DND-41 (cell line): ENCODE measurements at regions not wholly inside any gene's neighbourhood (a gene's known extent, or its start where the extent isn't known, plus 50 kb on each side); places are given as distances from the start of the nearest gene placed in this dataset.

Experiments
- ATAC-seq: fragments of 200-7000 bp; cut with Tn5 transposase; 3 replicates; pipeline ENCODE4 v1.9.1; 2021; ENCODE audit warnings: low read depth; ENCODE audit not compliant: insufficient read depth
- DNase-seq: peaks from one replicate; pipeline ENCODE4 v3.0.0-alpha.2; 2020
- H2AFZ ChIP-seq: 2 replicates; pipeline ENCODE4 v1.6.0; 2012; ENCODE audit warnings: low read depth, low read length
- H3K27ac ChIP-seq: 2 replicates; pipeline ENCODE4 v1.5.1; 2012; ENCODE audit warnings: low read length, inconsistent platforms
- H3K27me3 ChIP-seq: fragments of 200-600 bp; sonication (generic); 2 replicates; pipeline ENCODE4 v1.6.0; 2012; ENCODE audit warnings: low read length, mild to moderate bottlenecking, inconsistent platforms; ENCODE audit not compliant: insufficient read depth, poor library complexity
- H3K36me3 ChIP-seq: 2 replicates; pipeline ENCODE4 v1.5.1; 2012; ENCODE audit warnings: low read length, inconsistent platforms; ENCODE audit not compliant: insufficient read depth
- H3K4me1 ChIP-seq: 2 replicates; pipeline ENCODE4 v1.5.1; 2012; ENCODE audit warnings: mild to moderate bottlenecking, low read length; ENCODE audit not compliant: insufficient read depth
- H3K4me2 ChIP-seq: 2 replicates; pipeline ENCODE4 v1.6.0; 2012; ENCODE audit warnings: mild to moderate bottlenecking, moderate library complexity, low read length, inconsistent platforms; ENCODE audit not compliant: insufficient read depth
- H3K4me3 ChIP-seq, 2 experiments: fragments of 200-600 bp in 1 of 2; shearing (Covaris generic) in 1 of 2; 2 replicates each; pipeline ENCODE4 v1.5.1; 2012 to 2016; ENCODE audit warnings: inconsistent platforms in 2 of 2, low read length in 2 of 2, mild to moderate bottlenecking in 2 of 2, low read depth in 1 of 2, moderate library complexity in 1 of 2
- H3K79me2 ChIP-seq: 2 replicates; pipeline ENCODE4 v1.6.0; 2012; ENCODE audit warnings: low read length, inconsistent platforms; ENCODE audit not compliant: insufficient read depth
- H3K9ac ChIP-seq: 2 replicates; pipeline ENCODE4 v1.6.0; 2012; ENCODE audit warnings: low read depth, mild to moderate bottlenecking, inconsistent platforms, low read length, moderate library complexity
- H3K9me3 ChIP-seq: 2 replicates; pipeline ENCODE4 v1.5.1; 2012; ENCODE audit warnings: low read length, moderate library complexity, mild to moderate bottlenecking, inconsistent platforms; ENCODE audit not compliant: insufficient read depth, severe bottlenecking
- H4K20me1 ChIP-seq: 2 replicates; pipeline ENCODE4 v1.6.0; 2012; ENCODE audit warnings: low read length; ENCODE audit not compliant: insufficient read depth
- EZH2 ChIP-seq: IDR thresholded peaks from 3 replicates; pipeline ENCODE4 v1.6.1; 2012; ENCODE audit warnings: borderline replicate concordance, low read depth, mild to moderate bottlenecking, moderate library complexity, low read length, inconsistent platforms; ENCODE audit not compliant: severe bottlenecking
- TF ChIP-seq, protein P1 (sequence below): IDR thresholded peaks from 2 replicates; pipeline ENCODE4 v1.5.1; 2012; ENCODE audit warnings: borderline replicate concordance, low read length, moderate library complexity, mild to moderate bottlenecking; ENCODE audit not compliant: poor library complexity, severe bottlenecking; ENCODE audit errors: extremely low read depth

DNA sequence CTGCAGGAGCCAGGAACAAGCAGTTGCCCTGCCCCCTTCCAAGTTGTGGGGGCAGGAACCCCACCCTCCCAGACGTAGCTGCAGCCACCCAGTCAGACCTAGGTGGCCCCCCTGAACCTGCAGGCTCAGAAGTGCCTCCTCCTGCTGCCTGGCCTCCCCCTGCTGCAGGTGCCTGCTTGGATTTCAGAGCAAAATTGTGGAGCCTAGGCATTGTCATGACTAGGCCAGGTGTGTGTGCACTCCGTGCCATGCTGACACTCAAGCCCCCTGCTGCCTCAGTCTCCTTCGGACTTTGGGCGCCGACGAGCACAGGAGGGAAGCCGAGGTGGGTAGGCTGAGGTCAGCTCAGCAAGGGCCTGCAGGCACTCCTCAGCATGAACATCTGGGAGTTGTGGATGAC lies 733.9 kb upstream of the ZWINT start:
- H3K27me3 ChIP-seq, result no peaks in the 10 kb centered on the region
- no peak for TF ChIP-seq EZH2
- TF ChIP-seq, protein P1, sequence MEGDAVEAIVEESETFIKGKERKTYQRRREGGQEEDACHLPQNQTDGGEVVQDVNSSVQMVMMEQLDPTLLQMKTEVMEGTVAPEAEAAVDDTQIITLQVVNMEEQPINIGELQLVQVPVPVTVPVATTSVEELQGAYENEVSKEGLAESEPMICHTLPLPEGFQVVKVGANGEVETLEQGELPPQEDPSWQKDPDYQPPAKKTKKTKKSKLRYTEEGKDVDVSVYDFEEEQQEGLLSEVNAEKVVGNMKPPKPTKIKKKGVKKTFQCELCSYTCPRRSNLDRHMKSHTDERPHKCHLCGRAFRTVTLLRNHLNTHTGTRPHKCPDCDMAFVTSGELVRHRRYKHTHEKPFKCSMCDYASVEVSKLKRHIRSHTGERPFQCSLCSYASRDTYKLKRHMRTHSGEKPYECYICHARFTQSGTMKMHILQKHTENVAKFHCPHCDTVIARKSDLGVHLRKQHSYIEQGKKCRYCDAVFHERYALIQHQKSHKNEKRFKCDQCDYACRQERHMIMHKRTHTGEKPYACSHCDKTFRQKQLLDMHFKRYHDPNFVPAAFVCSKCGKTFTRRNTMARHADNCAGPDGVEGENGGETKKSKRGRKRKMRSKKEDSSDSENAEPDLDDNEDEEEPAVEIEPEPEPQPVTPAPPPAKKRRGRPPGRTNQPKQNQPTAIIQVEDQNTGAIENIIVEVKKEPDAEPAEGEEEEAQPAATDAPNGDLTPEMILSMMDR, result no peak

DNA sequence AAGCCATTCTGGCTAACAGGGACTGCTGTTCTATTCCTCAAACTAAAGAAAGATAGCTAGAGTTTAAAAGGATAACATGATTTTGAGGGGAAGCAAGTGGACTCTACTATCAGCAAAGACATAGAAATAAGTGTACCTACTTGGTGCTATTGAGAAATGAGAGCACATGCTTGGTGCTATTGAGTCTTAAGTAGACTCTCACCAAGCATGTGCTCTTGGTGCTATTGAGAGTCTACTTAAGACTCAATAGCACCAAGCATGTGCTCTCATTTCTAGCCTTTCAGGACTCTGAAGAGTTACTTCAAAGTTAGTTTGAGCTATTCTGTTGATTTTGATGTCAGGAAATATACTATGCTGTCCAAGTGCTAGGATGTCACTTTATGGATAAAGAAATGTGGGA lies 733.0 kb upstream of the ZWINT start:
- Histone ChIP-seq H2AFZ (no peak overlapping the region), H3K4me1 (no peaks in the 10 kb centered on the region), H3K36me3 (no peaks in the 10 kb centered on the region), H3K79me2 (no peaks in the 10 kb centered on the region), H3K27ac (no peak overlapping the region), H4K20me1 (no peaks in the 10 kb centered on the region; the same call in 1 of the 2 replicates), H3K9ac (no peak overlapping the region), H3K4me3 (no peak overlapping the region), H3K9me3 (peaks cover 18% of the 10 kb centered on the region), H3K4me2 (no peak overlapping the region), H3K27me3 (no peaks in the 10 kb centered on the region)
- no peak for TF ChIP-seq EZH2
- TF ChIP-seq, protein P1, result no peak
- no peak for DNase-seq
- no peak for ATAC-seq

More for the DNA sequence above, 733.9 kb upstream of the ZWINT start:
- Histone ChIP-seq H3K27ac (no peak overlapping the region), H3K9me3 (peaks cover 18% of the 10 kb centered on the region), H3K4me3 (no peak overlapping the region), H3K36me3 (no peaks in the 10 kb centered on the region), H3K79me2 (no peaks in the 10 kb centered on the region), H2AFZ (no peak overlapping the region), H4K20me1 (no peaks in the 10 kb centered on the region; the same call in 1 of the 2 replicates), H3K4me1 (no peaks in the 10 kb centered on the region), H3K9ac (no peak overlapping the region), H3K4me2 (no peak overlapping the region)
- DNase-seq (no peak), ATAC-seq (no peak)

DNA sequence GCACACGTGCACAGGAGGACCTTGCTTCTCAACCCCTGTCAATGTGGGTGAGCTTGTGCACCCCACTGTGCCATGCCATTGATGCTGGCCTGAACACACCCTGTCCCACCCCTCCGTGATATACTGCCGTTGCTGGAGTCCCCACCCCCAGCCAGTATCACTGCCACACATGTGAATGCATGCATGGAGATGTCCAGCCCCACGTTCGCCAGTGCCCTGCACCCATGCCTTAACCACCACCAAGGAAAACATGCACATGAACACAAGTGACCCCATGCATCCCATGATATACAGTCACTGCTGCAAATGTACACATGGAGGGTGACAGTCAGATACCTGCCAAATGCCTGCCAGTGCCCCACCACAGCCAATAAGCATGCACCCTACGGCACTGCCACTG lies 692.5 kb upstream of the ZWINT start:
- Histone ChIP-seq H3K4me3 (no peak overlapping the region), H3K79me2 (no peaks in the 10 kb centered on the region), H4K20me1 (no peaks in the 10 kb centered on the region), H3K4me1 (no peaks in the 10 kb centered on the region), H3K9ac (no peak overlapping the region), H2AFZ (no peak overlapping the region), H3K36me3 (no peaks in the 10 kb centered on the region), H3K27ac (no peak overlapping the region), H3K4me2 (no peak overlapping the region), H3K9me3 (peaks cover 6% of the 10 kb centered on the region), H3K27me3 (no peaks in the 10 kb centered on the region)
- DNase-seq (no peak), ATAC-seq (no peak)
- TF ChIP-seq, protein P1, result no peak
- no peak for TF ChIP-seq EZH2

DNA sequence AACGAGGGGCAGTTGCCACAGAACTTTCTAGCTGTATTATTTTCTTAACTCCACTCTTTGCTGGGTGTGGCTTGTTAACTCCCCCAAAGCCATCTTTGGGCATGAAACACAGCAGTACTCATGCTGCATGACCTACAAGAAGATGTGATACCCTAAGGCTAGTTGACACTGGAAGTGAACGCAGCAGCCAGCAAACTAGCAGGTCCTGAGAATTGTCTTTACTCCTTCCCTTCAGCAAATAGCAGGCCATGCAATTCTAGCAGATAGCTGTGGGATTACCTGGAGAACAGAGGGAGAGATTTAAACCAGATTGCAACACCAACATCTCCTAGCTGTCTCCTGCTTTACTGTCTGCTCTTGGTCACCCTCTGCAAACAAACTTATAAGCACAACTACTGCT lies 688.0 kb upstream of the ZWINT start:
- Histone ChIP-seq H4K20me1 (no peaks in the 10 kb centered on the region), H3K4me3 (no peak overlapping the region), H3K27ac (no peak overlapping the region), H3K9me3 (peaks cover 6% of the 10 kb centered on the region), H3K36me3 (no peaks in the 10 kb centered on the region), H3K4me2 (no peak overlapping the region), H3K79me2 (no peaks in the 10 kb centered on the region), H3K9ac (no peak overlapping the region), H3K4me1 (no peaks in the 10 kb centered on the region), H2AFZ (no peak overlapping the region), H3K27me3 (no peaks in the 10 kb centered on the region)
- DNase-seq (no peak), ATAC-seq (no peak)
- TF ChIP-seq EZH2, result no peak
- TF ChIP-seq, protein P1, result no peak
